ENCODE measurements at regions not wholly inside any gene's neighbourhood (a gene's known extent, or its start where the extent isn't known, plus 50 kb on each side); places are given as distances from the start of the nearest gene placed in this dataset.

- peak in 7 of 9 donors; percentile 31 to 68 (median 54) for DNase-seq (ENCODE audit: low read depth in 6 of 9, low spot score in 9 of 9)
- no peaks in the 10 kb centered on the region for H3K27me3 ChIP-seq (ENCODE audit: control insufficient read depth in 2 of 2, insufficient read depth in 1 of 2, low read length in 1 of 2)
- no peaks in the 10 kb centered on the region for H3K4me1 ChIP-seq (ENCODE audit: control insufficient read depth in 2 of 2, insufficient read depth in 2 of 2, low read length in 2 of 2)
- H3K4me3 ChIP-seq (ENCODE audit: low read length in 2 of 2) = no peak overlapping the region
- H3K27ac ChIP-seq (ENCODE audit: low read depth in 1 of 2, low read length in 1 of 2) = no peak overlapping the region
- 48% methylated on average over 8 of the region's 8 CpGs for WGBS
- no peaks in the 10 kb centered on the region for H3K36me3 ChIP-seq (ENCODE audit: control insufficient read depth in 2 of 2, insufficient read depth in 2 of 2, low read length in 1 of 2)
- H3K9me3 ChIP-seq (ENCODE audit: control insufficient read depth in 2 of 2, insufficient read depth in 1 of 2, low read length in 1 of 2) = no peaks in the 10 kb centered on the region
Observed at GRCh38 chr14:34322940-34323418, 139.1 kb downstream of the SPTSSA start.

- no peaks in the 10 kb centered on the region for H3K9me3 ChIP-seq (ENCODE audit: control insufficient read depth in 2 of 2, insufficient read depth in 1 of 2, low read length in 1 of 2)
- no peak overlapping the region for H3K4me3 ChIP-seq (ENCODE audit: low read length in 2 of 2)
- no peak overlapping the region for H3K27ac ChIP-seq (ENCODE audit: low read depth in 1 of 2, low read length in 1 of 2)
- no peaks in the 10 kb centered on the region for H3K36me3 ChIP-seq (ENCODE audit: control insufficient read depth in 2 of 2, insufficient read depth in 2 of 2, low read length in 1 of 2)
- WGBS = 96% methylated on average over 4 of the region's 4 CpGs
- H3K4me1 ChIP-seq (ENCODE audit: control insufficient read depth in 2 of 2, insufficient read depth in 2 of 2, low read length in 2 of 2) = no peaks in the 10 kb centered on the region
- no peak for DNase-seq (ENCODE audit: low read depth in 6 of 9, low spot score in 9 of 9)
- no peaks in the 10 kb centered on the region for H3K27me3 ChIP-seq (ENCODE audit: control insufficient read depth in 2 of 2, insufficient read depth in 1 of 2, low read length in 1 of 2)
Observed at GRCh38 chr14:34319140-34319539, 142.9 kb downstream of the SPTSSA start.

GRCh38 chr14:34318014-34318413, 144.0 kb downstream of the SPTSSA start:
- DNase-seq (ENCODE audit: low read depth in 6 of 9, low spot score in 9 of 9) = no peak
- Histone ChIP-seq H3K4me3 (ENCODE audit: low read length in 2 of 2) (no peak overlapping the region), H3K36me3 (ENCODE audit: control insufficient read depth in 2 of 2, insufficient read depth in 2 of 2, low read length in 1 of 2) (no peaks in the 10 kb centered on the region), H3K27me3 (ENCODE audit: control insufficient read depth in 2 of 2, insufficient read depth in 1 of 2, low read length in 1 of 2) (no peaks in the 10 kb centered on the region), H3K27ac (ENCODE audit: low read depth in 1 of 2, low read length in 1 of 2) (no peak overlapping the region), H3K4me1 (ENCODE audit: control insufficient read depth in 2 of 2, insufficient read depth in 2 of 2, low read length in 2 of 2) (no peaks in the 10 kb centered on the region), H3K9me3 (ENCODE audit: control insufficient read depth in 2 of 2, insufficient read depth in 1 of 2, low read length in 1 of 2) (no peaks in the 10 kb centered on the region)
- 88% methylated on average over 2 of the region's 2 CpGs for WGBS

- no peaks in the 10 kb centered on the region for H3K4me1 ChIP-seq (ENCODE audit: control insufficient read depth in 2 of 2, insufficient read depth in 2 of 2, low read length in 2 of 2)
- H3K36me3 ChIP-seq (ENCODE audit: control insufficient read depth in 2 of 2, insufficient read depth in 2 of 2, low read length in 1 of 2) = no peaks in the 10 kb centered on the region
- no peaks in the 10 kb centered on the region for H3K27me3 ChIP-seq (ENCODE audit: control insufficient read depth in 2 of 2, insufficient read depth in 1 of 2, low read length in 1 of 2)
- DNase-seq (ENCODE audit: low read depth in 6 of 9, low spot score in 9 of 9) = no peak
- H3K27ac ChIP-seq (ENCODE audit: low read depth in 1 of 2, low read length in 1 of 2) = no peak overlapping the region
- H3K4me3 ChIP-seq (ENCODE audit: low read length in 2 of 2) = no peak overlapping the region
- H3K9me3 ChIP-seq (ENCODE audit: control insufficient read depth in 2 of 2, insufficient read depth in 1 of 2, low read length in 1 of 2) = no peaks in the 10 kb centered on the region
- 97% methylated on average over 1 of the region's 1 CpG for WGBS
Observed at GRCh38 chr14:34310724-34311123, 151.3 kb downstream of the SPTSSA start.

GRCh38 chr14:34303811-34304210, 158.2 kb downstream of the SPTSSA start:
- Histone ChIP-seq H3K4me1 (ENCODE audit: control insufficient read depth in 2 of 2, insufficient read depth in 2 of 2, low read length in 2 of 2) (no peaks in the 10 kb centered on the region), H3K36me3 (ENCODE audit: control insufficient read depth in 2 of 2, insufficient read depth in 2 of 2, low read length in 1 of 2) (no peaks in the 10 kb centered on the region), H3K27me3 (ENCODE audit: control insufficient read depth in 2 of 2, insufficient read depth in 1 of 2, low read length in 1 of 2) (no peaks in the 10 kb centered on the region), H3K27ac (ENCODE audit: low read depth in 1 of 2, low read length in 1 of 2) (no peak overlapping the region), H3K4me3 (ENCODE audit: low read length in 2 of 2) (no peak overlapping the region), H3K9me3 (ENCODE audit: control insufficient read depth in 2 of 2, insufficient read depth in 1 of 2, low read length in 1 of 2) (no peaks in the 10 kb centered on the region)
- DNase-seq (ENCODE audit: low read depth in 6 of 9, low spot score in 9 of 9) = no peak
- 98% methylated on average over 2 of the region's 2 CpGs for WGBS

GRCh38 chr14:34302654-34303053, 159.4 kb downstream of the SPTSSA start:
- DNase-seq (ENCODE audit: low read depth in 6 of 9, low spot score in 9 of 9) = no peak
- Histone ChIP-seq H3K9me3 (ENCODE audit: control insufficient read depth in 2 of 2, insufficient read depth in 1 of 2, low read length in 1 of 2) (no peaks in the 10 kb centered on the region), H3K4me1 (ENCODE audit: control insufficient read depth in 2 of 2, insufficient read depth in 2 of 2, low read length in 2 of 2) (no peaks in the 10 kb centered on the region), H3K27ac (ENCODE audit: low read depth in 1 of 2, low read length in 1 of 2) (no peak overlapping the region), H3K36me3 (ENCODE audit: control insufficient read depth in 2 of 2, insufficient read depth in 2 of 2, low read length in 1 of 2) (no peaks in the 10 kb centered on the region), H3K4me3 (ENCODE audit: low read length in 2 of 2) (no peak overlapping the region), H3K27me3 (ENCODE audit: control insufficient read depth in 2 of 2, insufficient read depth in 1 of 2, low read length in 1 of 2) (no peaks in the 10 kb centered on the region)
- WGBS = 84% methylated on average over 6 of the region's 6 CpGs

GRCh38 chr14:34300882-34301734, 160.9 kb downstream of the SPTSSA start:
- Histone ChIP-seq H3K4me3 (ENCODE audit: low read length in 2 of 2) (no peak overlapping the region), H3K4me1 (ENCODE audit: control insufficient read depth in 2 of 2, insufficient read depth in 2 of 2, low read length in 2 of 2) (no peaks in the 10 kb centered on the region), H3K36me3 (ENCODE audit: control insufficient read depth in 2 of 2, insufficient read depth in 2 of 2, low read length in 1 of 2) (no peaks in the 10 kb centered on the region), H3K9me3 (ENCODE audit: control insufficient read depth in 2 of 2, insufficient read depth in 1 of 2, low read length in 1 of 2) (no peaks in the 10 kb centered on the region), H3K27me3 (ENCODE audit: control insufficient read depth in 2 of 2, insufficient read depth in 1 of 2, low read length in 1 of 2) (no peaks in the 10 kb centered on the region), H3K27ac (ENCODE audit: low read depth in 1 of 2, low read length in 1 of 2) (no peak overlapping the region)
- peak in 5 of 9 donors; percentile 2 to 56 (median 25) for DNase-seq (ENCODE audit: low read depth in 6 of 9, low spot score in 9 of 9)
- WGBS = 52% methylated on average over 3 of the region's 3 CpGs

GRCh38 chr14:34300330-34300729, 161.7 kb downstream of the SPTSSA start:
- Histone ChIP-seq H3K27me3 (ENCODE audit: control insufficient read depth in 2 of 2, insufficient read depth in 1 of 2, low read length in 1 of 2) (no peaks in the 10 kb centered on the region), H3K9me3 (ENCODE audit: control insufficient read depth in 2 of 2, insufficient read depth in 1 of 2, low read length in 1 of 2) (no peaks in the 10 kb centered on the region), H3K4me3 (ENCODE audit: low read length in 2 of 2) (no peak overlapping the region), H3K27ac (ENCODE audit: low read depth in 1 of 2, low read length in 1 of 2) (no peak overlapping the region), H3K4me1 (ENCODE audit: control insufficient read depth in 2 of 2, insufficient read depth in 2 of 2, low read length in 2 of 2) (no peaks in the 10 kb centered on the region), H3K36me3 (ENCODE audit: control insufficient read depth in 2 of 2, insufficient read depth in 2 of 2, low read length in 1 of 2) (no peaks in the 10 kb centered on the region)
- 94% methylated on average over 3 of the region's 3 CpGs for WGBS
- DNase-seq (ENCODE audit: low read depth in 6 of 9, low spot score in 9 of 9) = no peak

GRCh38 chr14:34299360-34299759, 162.7 kb downstream of the SPTSSA start:
- H3K4me3 ChIP-seq (ENCODE audit: low read length in 2 of 2) = no peak overlapping the region
- H3K27ac ChIP-seq (ENCODE audit: low read depth in 1 of 2, low read length in 1 of 2) = no peak overlapping the region
- H3K27me3 ChIP-seq (ENCODE audit: control insufficient read depth in 2 of 2, insufficient read depth in 1 of 2, low read length in 1 of 2) = no peaks in the 10 kb centered on the region
- no peaks in the 10 kb centered on the region for H3K36me3 ChIP-seq (ENCODE audit: control insufficient read depth in 2 of 2, insufficient read depth in 2 of 2, low read length in 1 of 2)
- no peak for DNase-seq (ENCODE audit: low read depth in 6 of 9, low spot score in 9 of 9)
- H3K4me1 ChIP-seq (ENCODE audit: control insufficient read depth in 2 of 2, insufficient read depth in 2 of 2, low read length in 2 of 2) = no peaks in the 10 kb centered on the region
- no peaks in the 10 kb centered on the region for H3K9me3 ChIP-seq (ENCODE audit: control insufficient read depth in 2 of 2, insufficient read depth in 1 of 2, low read length in 1 of 2)
- WGBS = 64% methylated on average over 3 of the region's 3 CpGs

All from thymus (tissue), 11 donors.